Prostate gland (tissue), 2 donors: ENCODE measurements at regions not wholly inside any gene's neighbourhood (a gene's known extent, or its start where the extent isn't known, plus 50 kb on each side); places are given as distances from the start of the nearest gene placed in this dataset.
"Not testable (repeated sequence)": the region's sequence is repeated elsewhere in the genome, so short reads cannot be mapped to it uniquely, and the experiment has no call there.

Experiments
- CTCF ChIP-seq, 4 experiments: fragments of 200-600 bp in 2 of 4; fragments of 450-650 bp in 2 of 4; sonication (generic) in 2 of 4; IDR thresholded peaks; 1 replicate in 3 of 4; 2 replicates in 1 of 4; pipeline ENCODE4 v1.5.1; 2016 to 2019; ENCODE audit warnings: antibody characterized with exemption in 4 of 4, mild to moderate bottlenecking in 2 of 4, moderate library complexity in 2 of 4
- POLR2A ChIP-seq: fragments of 450-650 bp; IDR thresholded peaks from one replicate; pipeline ENCODE4 v1.6.1; 2016; ENCODE audit warnings: antibody characterized with exemption, mild to moderate bottlenecking

GRCh38 chr10:46108158-46108499, 62.1 kb upstream of the MSMB start:
- TF ChIP-seq POLR2A; CTCF (IDR thresholded peaks at IDR 0.05): not testable (repeated sequence)
